ENCODE measurements at regions not wholly inside any gene's neighbourhood (a gene's known extent, or its start where the extent isn't known, plus 50 kb on each side); places are given as distances from the start of the nearest gene placed in this dataset.
"Not testable (repeated sequence)": the region's sequence is repeated elsewhere in the genome, so short reads cannot be mapped to it uniquely, and the experiment has no call there.

- no peak for DNase-seq (ENCODE audit: low read depth in 2 of 2)
Observed at GRCh38 chr21:14683063-14683462, 136.9 kb upstream of the SAMSN1 start.

- DNase-seq (ENCODE audit: low read depth in 2 of 2): no peak
Observed at GRCh38 chr21:14678973-14679574, 133.0 kb upstream of the SAMSN1 start.

- no peak for DNase-seq (ENCODE audit: low read depth in 2 of 2)
Observed at GRCh38 chr21:14677639-14678179, 131.6 kb upstream of the SAMSN1 start.

- no peak for DNase-seq (ENCODE audit: low read depth in 2 of 2)
Observed at GRCh38 chr21:14677013-14677412, 130.9 kb upstream of the SAMSN1 start.

GRCh38 chr21:14675774-14676530, 129.8 kb upstream of the SAMSN1 start:
- DNase-seq (ENCODE audit: low read depth in 2 of 2): no peak

- no peak for DNase-seq (ENCODE audit: low read depth in 2 of 2)
Observed at GRCh38 chr21:14673649-14674048, 127.5 kb upstream of the SAMSN1 start.

GRCh38 chr21:14672466-14672865, 126.4 kb upstream of the SAMSN1 start:
- no peak for DNase-seq (ENCODE audit: low read depth in 2 of 2)

GRCh38 chr21:14670409-14670808, 124.3 kb upstream of the SAMSN1 start:
- no peak for DNase-seq (ENCODE audit: low read depth in 2 of 2)

- not testable (repeated sequence) for DNase-seq (ENCODE audit: low read depth in 2 of 2)
Observed at GRCh38 chr21:14669092-14669491, 123.0 kb upstream of the SAMSN1 start.

- no peak for DNase-seq (ENCODE audit: low read depth in 2 of 2)
Observed at GRCh38 chr21:14657241-14658008, 111.3 kb upstream of the SAMSN1 start.

GRCh38 chr21:14646893-14647292, 100.8 kb upstream of the SAMSN1 start:
- DNase-seq (ENCODE audit: low read depth in 2 of 2): no peak

GRCh38 chr21:14645702-14646101, 99.6 kb upstream of the SAMSN1 start:
- no peak for DNase-seq (ENCODE audit: low read depth in 2 of 2)

- no peak for DNase-seq (ENCODE audit: low read depth in 2 of 2)
Observed at GRCh38 chr21:14632359-14632758, 86.2 kb upstream of the SAMSN1 start.

- DNase-seq (ENCODE audit: low read depth in 2 of 2): no peak
Observed at GRCh38 chr21:14630556-14631069, 84.5 kb upstream of the SAMSN1 start.

- no peak for DNase-seq (ENCODE audit: low read depth in 2 of 2)
Observed at GRCh38 chr21:14629461-14629860, 83.3 kb upstream of the SAMSN1 start.

- not testable (repeated sequence) for DNase-seq (ENCODE audit: low read depth in 2 of 2)
Observed at GRCh38 chr21:14623079-14623478, 77.0 kb upstream of the SAMSN1 start.

GRCh38 chr21:14620152-14620551, 74.0 kb upstream of the SAMSN1 start:
- no peak for DNase-seq (ENCODE audit: low read depth in 2 of 2)

- DNase-seq (ENCODE audit: low read depth in 2 of 2): no peak
Observed at GRCh38 chr21:14617871-14618270, 71.8 kb upstream of the SAMSN1 start.

- no peak for DNase-seq (ENCODE audit: low read depth in 2 of 2)
Observed at GRCh38 chr21:14617040-14617393, 70.9 kb upstream of the SAMSN1 start.

GRCh38 chr21:14616380-14617039, 70.4 kb upstream of the SAMSN1 start:
- DNase-seq (ENCODE audit: low read depth in 2 of 2): no peak

- no peak for DNase-seq (ENCODE audit: low read depth in 2 of 2)
Observed at GRCh38 chr21:14615359-14615974, 69.4 kb upstream of the SAMSN1 start.
